ENCODE measurements at regions not wholly inside any gene's neighbourhood (a gene's known extent, or its start where the extent isn't known, plus 50 kb on each side); places are given as distances from the start of the nearest gene placed in this dataset.

GRCh38 chr11:32489464-32489863 is 54.1 kb upstream of the WT1 start:
- H3K36me3 ChIP-seq (ENCODE audit: control insufficient read depth in 2 of 2, extremely low read depth in 1 of 2, insufficient read depth in 2 of 2, low read length in 2 of 2): no peaks in the 10 kb centered on the region
- H3K4me1 ChIP-seq (ENCODE audit: control insufficient read depth, extremely low read depth, insufficient read depth, low read length): no peaks in the 10 kb centered on the region
- H3K4me3 ChIP-seq (ENCODE audit: control insufficient read depth in 2 of 3, extremely low read depth in 1 of 3, insufficient read depth in 2 of 3, low read depth in 1 of 3, low read length in 3 of 3): no peak overlapping the region
- no peaks in the 10 kb centered on the region for H3K79me2 ChIP-seq (ENCODE audit: control insufficient read depth, insufficient read depth, low read length)
- TF ChIP-seq, protein P1, sequence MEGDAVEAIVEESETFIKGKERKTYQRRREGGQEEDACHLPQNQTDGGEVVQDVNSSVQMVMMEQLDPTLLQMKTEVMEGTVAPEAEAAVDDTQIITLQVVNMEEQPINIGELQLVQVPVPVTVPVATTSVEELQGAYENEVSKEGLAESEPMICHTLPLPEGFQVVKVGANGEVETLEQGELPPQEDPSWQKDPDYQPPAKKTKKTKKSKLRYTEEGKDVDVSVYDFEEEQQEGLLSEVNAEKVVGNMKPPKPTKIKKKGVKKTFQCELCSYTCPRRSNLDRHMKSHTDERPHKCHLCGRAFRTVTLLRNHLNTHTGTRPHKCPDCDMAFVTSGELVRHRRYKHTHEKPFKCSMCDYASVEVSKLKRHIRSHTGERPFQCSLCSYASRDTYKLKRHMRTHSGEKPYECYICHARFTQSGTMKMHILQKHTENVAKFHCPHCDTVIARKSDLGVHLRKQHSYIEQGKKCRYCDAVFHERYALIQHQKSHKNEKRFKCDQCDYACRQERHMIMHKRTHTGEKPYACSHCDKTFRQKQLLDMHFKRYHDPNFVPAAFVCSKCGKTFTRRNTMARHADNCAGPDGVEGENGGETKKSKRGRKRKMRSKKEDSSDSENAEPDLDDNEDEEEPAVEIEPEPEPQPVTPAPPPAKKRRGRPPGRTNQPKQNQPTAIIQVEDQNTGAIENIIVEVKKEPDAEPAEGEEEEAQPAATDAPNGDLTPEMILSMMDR (optimal IDR thresholded peaks at IDR 0.05 in 1 of 3, IDR thresholded peaks at IDR 0.05 in 1 of 3, conservative IDR thresholded peaks at IDR 0.05 in 1 of 3; ENCODE audit: extremely low read depth in 1 of 3, insufficient read depth in 2 of 3, low read length in 3 of 3): peak in 1 of 3 experiments; percentile 19
- no peak for TF ChIP-seq EZH2 (IDR thresholded peaks at IDR 0.05; ENCODE audit: low read length)
- DNase-seq (ENCODE audit: low read depth, low spot score): no peak
- H2AFZ ChIP-seq (ENCODE audit: control insufficient read depth, low read length): no peak overlapping the region
- no peak overlapping the region for H3K9ac ChIP-seq (ENCODE audit: control insufficient read depth, extremely low read depth, insufficient read depth, low read length)
- H3K9me1 ChIP-seq (ENCODE audit: control insufficient read depth, extremely low read depth, insufficient read depth, low read length): no peaks in the 10 kb centered on the region
- H3K27me3 ChIP-seq (ENCODE audit: control insufficient read depth, extremely low read depth, insufficient read depth, low read length): no peaks in the 10 kb centered on the region
- no peaks in the 10 kb centered on the region for H4K20me1 ChIP-seq (ENCODE audit: control insufficient read depth, extremely low read depth, insufficient read depth, low read length)
- dilution Hi-C loops (cut with MboI; ENCODE audit: extremely low pct_ligation_motif_present, low sequenced_read_pairs): no loop called here
- no peak for FAIRE-seq
- H3K9me3 ChIP-seq (ENCODE audit: control insufficient read depth, low read depth, low read length): no peaks in the 10 kb centered on the region
- H3K4me2 ChIP-seq (ENCODE audit: control insufficient read depth, extremely low read depth, insufficient read depth, low read depth, low read length): no peak overlapping the region
- no peak overlapping the region for H3K27ac ChIP-seq (ENCODE audit: control insufficient read depth, insufficient read depth, low read length)

DNA sequence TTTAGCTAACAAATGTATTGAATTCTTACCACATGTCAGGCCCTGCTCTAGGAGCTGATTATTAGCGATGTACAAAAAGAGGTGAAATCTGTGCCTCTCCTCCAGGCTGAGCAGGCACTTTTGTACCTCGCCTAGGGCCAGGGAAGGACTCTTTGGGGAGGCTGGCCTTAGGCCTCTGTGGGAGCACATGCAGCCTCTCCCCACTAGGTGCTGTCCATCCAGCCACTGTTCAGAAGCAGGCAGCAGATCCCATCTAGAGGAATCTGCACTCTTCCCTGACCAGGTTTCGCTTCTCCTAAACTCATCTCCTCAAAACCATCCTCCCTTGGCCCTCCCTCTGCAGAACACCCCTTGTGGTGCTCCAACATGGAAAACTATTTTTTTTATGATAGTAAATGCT is 51.9 kb upstream of the WT1 start:
- dilution Hi-C loops (cut with MboI; ENCODE audit: extremely low pct_ligation_motif_present, low sequenced_read_pairs): no loop called here
- Histone ChIP-seq H3K27ac (ENCODE audit: control insufficient read depth, insufficient read depth, low read length) (no peak overlapping the region), H3K4me1 (ENCODE audit: control insufficient read depth, extremely low read depth, insufficient read depth, low read length) (no peaks in the 10 kb centered on the region), H3K36me3 (ENCODE audit: control insufficient read depth in 2 of 2, extremely low read depth in 1 of 2, insufficient read depth in 2 of 2, low read length in 2 of 2) (no peaks in the 10 kb centered on the region), H3K4me2 (ENCODE audit: control insufficient read depth, extremely low read depth, insufficient read depth, low read depth, low read length) (no peak overlapping the region), H3K9me1 (ENCODE audit: control insufficient read depth, extremely low read depth, insufficient read depth, low read length) (no peaks in the 10 kb centered on the region), H3K9ac (ENCODE audit: control insufficient read depth, extremely low read depth, insufficient read depth, low read length) (no peak overlapping the region), H3K9me3 (ENCODE audit: control insufficient read depth, low read depth, low read length) (no peaks in the 10 kb centered on the region), H4K20me1 (ENCODE audit: control insufficient read depth, extremely low read depth, insufficient read depth, low read length) (no peaks in the 10 kb centered on the region), H2AFZ (ENCODE audit: control insufficient read depth, low read length) (no peak overlapping the region), H3K79me2 (ENCODE audit: control insufficient read depth, insufficient read depth, low read length) (no peaks in the 10 kb centered on the region), H3K27me3 (ENCODE audit: control insufficient read depth, extremely low read depth, insufficient read depth, low read length) (no peaks in the 10 kb centered on the region), H3K4me3 (ENCODE audit: control insufficient read depth in 2 of 3, extremely low read depth in 1 of 3, insufficient read depth in 2 of 3, low read depth in 1 of 3, low read length in 3 of 3) (no peak overlapping the region)
- no peak for TF ChIP-seq EZH2 (IDR thresholded peaks at IDR 0.05; ENCODE audit: low read length)
- TF ChIP-seq, protein P1 (optimal IDR thresholded peaks at IDR 0.05 in 1 of 3, IDR thresholded peaks at IDR 0.05 in 1 of 3, conservative IDR thresholded peaks at IDR 0.05 in 1 of 3; ENCODE audit: extremely low read depth in 1 of 3, insufficient read depth in 2 of 3, low read length in 3 of 3): peak in 2 of 3 experiments; percentile 4 to 50
- no peak for DNase-seq (ENCODE audit: low read depth, low spot score)
- FAIRE-seq: no peak

Measured in keratinocyte (primary cell).